Panc1 (cell line): ENCODE measurements at regions not wholly inside any gene's neighbourhood (a gene's known extent, or its start where the extent isn't known, plus 50 kb on each side); places are given as distances from the start of the nearest gene placed in this dataset.
"Not testable (repeated sequence)": the region's sequence is repeated elsewhere in the genome, so short reads cannot be mapped to it uniquely, and the experiment has no call there.

Experiments used
- ATAC-seq: fragments of 200-7000 bp; cut with Tn5 transposase; 2 replicates; pipeline ENCODE4 v1.9.1; 2020; ENCODE audit warnings: mild to moderate bottlenecking, moderate library complexity
- BruUV-seq: library from RNA; stranded (reverse); fragments of 400-500 nt; replicated peaks from 2 replicates; lab custom pipeline; 2021; lab: Mats Ljungman, UMichigan
- CTCF ChIA-PET: fragments of 300-600 bp; sonication (Branson Sonifier 250); formaldehyde crosslinking; loops from one replicate; lab custom pipeline; 2022; ENCODE audit warnings: antibody characterized with exemption; lab: Charles Lee
- POLR2A ChIA-PET: fragments of 300-600 bp; sonication (Branson Sonifier 250); formaldehyde crosslinking; loops from one replicate; lab custom pipeline; 2022; ENCODE audit warnings: antibody characterized with exemption; lab: Charles Lee
- DNase-seq: peaks from one replicate; pipeline ENCODE4 v3.0.0-alpha.2; 2010; ENCODE audit warnings: low read depth, low spot score
- H3K27ac ChIP-seq: 2 replicates; pipeline ENCODE4 v1.5.1; 2011; ENCODE audit warnings: mild to moderate bottlenecking, low read length, inconsistent platforms
- H3K27me3 ChIP-seq: fragments of 200-500 bp; sonication (Bioruptor generic); 2 replicates; pipeline ENCODE4 v1.6.0; 2014; ENCODE audit warnings: low read length, inconsistent platforms; ENCODE audit not compliant: control insufficient read depth, insufficient read depth
- H3K36me3 ChIP-seq: fragments of 200-500 bp; sonication (Bioruptor generic); 2 replicates; pipeline ENCODE4 v1.5.1; 2014; ENCODE audit warnings: inconsistent platforms, mild to moderate bottlenecking, low read length, moderate library complexity; ENCODE audit not compliant: control insufficient read depth, insufficient read depth
- H3K4me1 ChIP-seq: 2 replicates; pipeline ENCODE4 v1.5.1; 2011; ENCODE audit warnings: inconsistent platforms, mild to moderate bottlenecking, low read length, moderate library complexity; ENCODE audit not compliant: control insufficient read depth, insufficient read depth
- H3K4me3 ChIP-seq, 2 experiments: 2 replicates each; pipeline ENCODE4 v1.5.1; 2011 to 2012; ENCODE audit warnings: low read depth in 2 of 2, low read length in 2 of 2, mild to moderate bottlenecking in 2 of 2, inconsistent platforms in 1 of 2, moderate library complexity in 1 of 2
- H3K9me3 ChIP-seq: fragments of 200-500 bp; sonication (Bioruptor generic); 2 replicates; pipeline ENCODE4 v1.5.1; 2014; ENCODE audit warnings: low read depth, mild to moderate bottlenecking, inconsistent platforms, low read length, moderate library complexity; ENCODE audit not compliant: control insufficient read depth, insufficient read depth
- POLR2AphosphoS5 ChIP-seq: IDR thresholded peaks from 2 replicates; pipeline ENCODE4 v1.6.1; 2012; ENCODE audit warnings: mild to moderate bottlenecking, low read depth, low read length, moderate library complexity
- SIN3A ChIP-seq: IDR thresholded peaks from 2 replicates; pipeline ENCODE4 v1.6.1; 2012; ENCODE audit warnings: low read depth, mild to moderate bottlenecking, low read length, moderate library complexity, borderline replicate concordance; ENCODE audit not compliant: insufficient read depth
- TCF7L2 ChIP-seq: IDR thresholded peaks from 2 replicates; pipeline ENCODE4 v1.6.1; 2011; ENCODE audit warnings: mild to moderate bottlenecking, low read depth, low read length, inconsistent platforms
- in situ Hi-C: cut with HindIII; loops from 2 replicates; pipeline ENCODE4 v1.10.0; 2016; ENCODE audit warnings: low sequenced_read_pairs, low pct_unique_long_range_greater_than_20kb
- intact Hi-C: fragments of 100-400 bp; cut with micrococcal nuclease; formaldehyde crosslinking; loops from one replicate; pipeline ENCODE4 v1.10.0; 2022; ENCODE audit not compliant: unreplicated experiment
- TF ChIP-seq, protein P1 (sequence below), 2 experiments: IDR thresholded peaks; 2 replicates each; pipeline ENCODE4 v1.6.1; 2011 to 2012; ENCODE audit warnings: low read depth in 2 of 2, control low read depth in 1 of 2, low read length in 1 of 2, mild to moderate bottlenecking in 1 of 2, moderate library complexity in 1 of 2; ENCODE audit not compliant: insufficient read depth in 1 of 2
- TF ChIP-seq, protein P2 (sequence below): fragments of 450-650 bp; IDR thresholded peaks from 2 replicates; pipeline ENCODE4 v1.5.1; 2017; ENCODE audit warnings: mild to moderate bottlenecking

DNA sequence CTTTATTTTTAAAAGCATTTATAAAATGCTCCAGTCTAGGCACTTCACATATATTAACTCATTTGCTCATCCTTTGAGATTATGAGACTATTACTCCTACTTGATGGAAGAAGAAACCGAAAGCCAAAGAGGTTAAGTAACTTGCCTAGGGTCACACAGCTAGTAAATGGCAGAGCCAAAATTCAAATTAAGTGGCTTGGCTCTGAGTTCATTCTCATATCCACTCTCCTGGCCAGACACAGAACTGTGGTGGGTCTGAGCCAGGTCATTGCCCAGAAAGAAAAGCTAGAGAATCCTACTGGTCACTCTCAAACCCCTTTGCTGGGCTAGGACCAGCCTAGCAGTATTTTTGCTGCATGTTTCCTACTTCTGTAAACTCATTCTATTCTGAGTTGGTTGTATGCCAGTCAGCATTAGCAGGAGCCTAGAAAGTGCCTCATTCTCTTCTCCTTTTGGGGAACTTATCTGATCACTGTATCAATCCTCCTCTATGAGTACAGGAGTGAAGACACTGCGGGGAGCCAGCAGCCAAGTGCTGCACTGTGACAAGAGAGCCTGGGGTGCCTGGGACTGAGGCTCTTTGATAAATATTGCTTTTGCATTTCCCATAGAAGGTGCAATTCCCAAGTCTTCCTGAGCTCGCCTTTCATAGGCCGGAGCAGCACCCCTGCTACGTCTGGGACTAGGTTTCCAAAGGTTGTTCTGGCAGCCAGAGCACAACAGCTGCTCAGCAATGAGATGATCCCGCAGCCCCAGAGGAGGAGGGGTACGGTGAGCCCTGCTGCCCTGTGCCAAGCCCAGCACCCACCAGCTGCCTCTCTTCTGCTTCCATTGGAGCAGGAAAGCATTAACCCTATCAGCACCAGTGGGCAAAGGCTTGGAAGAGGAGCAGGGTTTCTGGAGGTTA, 728.3 kb downstream of the MAFB start:
- in situ Hi-C loops: no loop called here
- Histone ChIP-seq H3K4me3 (no peak overlapping the region), H3K9me3 (no peaks in the 10 kb centered on the region), H3K27me3 (no peaks in the 10 kb centered on the region), H3K36me3 (no peaks in the 10 kb centered on the region), H3K27ac (no peak overlapping the region), H3K4me1 (no peaks in the 10 kb centered on the region)
- intact Hi-C loops: no loop called here
- CTCF ChIA-PET: no interaction called here
- no peak for TF ChIP-seq TCF7L2
- TF ChIP-seq SIN3A: no peak
- TF ChIP-seq, protein P1, sequence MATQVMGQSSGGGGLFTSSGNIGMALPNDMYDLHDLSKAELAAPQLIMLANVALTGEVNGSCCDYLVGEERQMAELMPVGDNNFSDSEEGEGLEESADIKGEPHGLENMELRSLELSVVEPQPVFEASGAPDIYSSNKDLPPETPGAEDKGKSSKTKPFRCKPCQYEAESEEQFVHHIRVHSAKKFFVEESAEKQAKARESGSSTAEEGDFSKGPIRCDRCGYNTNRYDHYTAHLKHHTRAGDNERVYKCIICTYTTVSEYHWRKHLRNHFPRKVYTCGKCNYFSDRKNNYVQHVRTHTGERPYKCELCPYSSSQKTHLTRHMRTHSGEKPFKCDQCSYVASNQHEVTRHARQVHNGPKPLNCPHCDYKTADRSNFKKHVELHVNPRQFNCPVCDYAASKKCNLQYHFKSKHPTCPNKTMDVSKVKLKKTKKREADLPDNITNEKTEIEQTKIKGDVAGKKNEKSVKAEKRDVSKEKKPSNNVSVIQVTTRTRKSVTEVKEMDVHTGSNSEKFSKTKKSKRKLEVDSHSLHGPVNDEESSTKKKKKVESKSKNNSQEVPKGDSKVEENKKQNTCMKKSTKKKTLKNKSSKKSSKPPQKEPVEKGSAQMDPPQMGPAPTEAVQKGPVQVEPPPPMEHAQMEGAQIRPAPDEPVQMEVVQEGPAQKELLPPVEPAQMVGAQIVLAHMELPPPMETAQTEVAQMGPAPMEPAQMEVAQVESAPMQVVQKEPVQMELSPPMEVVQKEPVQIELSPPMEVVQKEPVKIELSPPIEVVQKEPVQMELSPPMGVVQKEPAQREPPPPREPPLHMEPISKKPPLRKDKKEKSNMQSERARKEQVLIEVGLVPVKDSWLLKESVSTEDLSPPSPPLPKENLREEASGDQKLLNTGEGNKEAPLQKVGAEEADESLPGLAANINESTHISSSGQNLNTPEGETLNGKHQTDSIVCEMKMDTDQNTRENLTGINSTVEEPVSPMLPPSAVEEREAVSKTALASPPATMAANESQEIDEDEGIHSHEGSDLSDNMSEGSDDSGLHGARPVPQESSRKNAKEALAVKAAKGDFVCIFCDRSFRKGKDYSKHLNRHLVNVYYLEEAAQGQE (IDR thresholded peaks at IDR 0.05; ENCODE audit: insufficient read depth in 1 of 2, low read depth in 2 of 2, low read length in 1 of 2): no peak
- TF ChIP-seq, protein P2, sequence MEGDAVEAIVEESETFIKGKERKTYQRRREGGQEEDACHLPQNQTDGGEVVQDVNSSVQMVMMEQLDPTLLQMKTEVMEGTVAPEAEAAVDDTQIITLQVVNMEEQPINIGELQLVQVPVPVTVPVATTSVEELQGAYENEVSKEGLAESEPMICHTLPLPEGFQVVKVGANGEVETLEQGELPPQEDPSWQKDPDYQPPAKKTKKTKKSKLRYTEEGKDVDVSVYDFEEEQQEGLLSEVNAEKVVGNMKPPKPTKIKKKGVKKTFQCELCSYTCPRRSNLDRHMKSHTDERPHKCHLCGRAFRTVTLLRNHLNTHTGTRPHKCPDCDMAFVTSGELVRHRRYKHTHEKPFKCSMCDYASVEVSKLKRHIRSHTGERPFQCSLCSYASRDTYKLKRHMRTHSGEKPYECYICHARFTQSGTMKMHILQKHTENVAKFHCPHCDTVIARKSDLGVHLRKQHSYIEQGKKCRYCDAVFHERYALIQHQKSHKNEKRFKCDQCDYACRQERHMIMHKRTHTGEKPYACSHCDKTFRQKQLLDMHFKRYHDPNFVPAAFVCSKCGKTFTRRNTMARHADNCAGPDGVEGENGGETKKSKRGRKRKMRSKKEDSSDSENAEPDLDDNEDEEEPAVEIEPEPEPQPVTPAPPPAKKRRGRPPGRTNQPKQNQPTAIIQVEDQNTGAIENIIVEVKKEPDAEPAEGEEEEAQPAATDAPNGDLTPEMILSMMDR: no peak
- TF ChIP-seq POLR2AphosphoS5: no peak
- ATAC-seq: no peak
- no peak for DNase-seq
- no TSS peak for BruUV-seq
- POLR2A ChIA-PET: no interaction called here

DNA sequence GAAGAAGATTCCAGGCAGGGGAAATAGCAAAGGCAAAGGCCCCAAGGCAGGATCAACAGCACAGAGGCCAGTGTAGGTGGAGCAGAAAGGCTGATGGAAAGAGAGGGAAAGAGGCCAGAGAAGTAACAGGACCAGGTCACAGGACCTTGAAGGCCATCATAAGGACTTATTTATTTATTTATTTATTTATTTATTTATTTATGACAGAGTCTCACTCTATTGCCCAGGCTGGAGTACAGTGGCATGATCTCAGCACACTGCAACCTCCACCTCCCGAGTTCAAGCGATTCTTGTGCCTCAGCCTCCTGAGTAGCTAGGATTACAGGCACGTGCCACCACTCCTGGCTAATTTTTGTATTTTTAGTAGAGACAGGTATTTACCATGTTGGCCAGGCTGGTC, 731.1 kb downstream of the MAFB start:
- ATAC-seq, CTCF ChIA-PET: not testable (repeated sequence)

GRCh38 chr20:39954621-39955020, 734.4 kb downstream of the MAFB start:
- H3K27ac ChIP-seq: no peak overlapping the region
- no peaks in the 10 kb centered on the region for H3K4me1 ChIP-seq
- ChIA-PET POLR2A (no interaction called here), CTCF (no interaction called here)
- no peak for ATAC-seq
- H3K27me3 ChIP-seq: no peaks in the 10 kb centered on the region; the same call in 1 of the 2 replicates
- no peak overlapping the region for H3K4me3 ChIP-seq
- intact Hi-C loops: no loop called here
- no TSS peak for BruUV-seq
- H3K9me3 ChIP-seq: no peaks in the 10 kb centered on the region
- no peak for DNase-seq
- TF ChIP-seq, protein P2: no peak
- TF ChIP-seq POLR2AphosphoS5 (no peak), TCF7L2 (no peak), SIN3A (no peak)
- TF ChIP-seq, protein P1 (IDR thresholded peaks at IDR 0.05; ENCODE audit: insufficient read depth in 1 of 2, low read depth in 2 of 2, low read length in 1 of 2): no peak
- H3K36me3 ChIP-seq: no peaks in the 10 kb centered on the region
- in situ Hi-C loops: no loop called here

More for the DNA sequence above, 731.1 kb downstream of the MAFB start:
- H3K27ac ChIP-seq, BruUV-seq, H3K27me3 ChIP-seq, H3K4me3 ChIP-seq, in situ Hi-C loops, intact Hi-C loops, H3K9me3 ChIP-seq, POLR2A ChIA-PET, DNase-seq, H3K4me1 ChIP-seq, H3K36me3 ChIP-seq: not testable (repeated sequence)
